ENCODE measurements at regions not wholly inside any gene's neighbourhood (a gene's known extent, or its start where the extent isn't known, plus 50 kb on each side); places are given as distances from the start of the nearest gene placed in this dataset.

- Histone ChIP-seq H3K79me2 (ENCODE audit: control insufficient read depth, insufficient read depth, low read length) (no peaks in the 10 kb centered on the region), H2AFZ (ENCODE audit: control insufficient read depth, low read length) (no peak overlapping the region), H3K4me1 (ENCODE audit: control insufficient read depth, extremely low read depth, insufficient read depth, low read length) (no peaks in the 10 kb centered on the region), H3K9me1 (ENCODE audit: control insufficient read depth, extremely low read depth, insufficient read depth, low read length) (no peaks in the 10 kb centered on the region), H3K9ac (ENCODE audit: control insufficient read depth, extremely low read depth, insufficient read depth, low read length) (no peak overlapping the region), H3K36me3 (ENCODE audit: control insufficient read depth in 2 of 2, extremely low read depth in 1 of 2, insufficient read depth in 2 of 2, low read length in 2 of 2) (no peaks in the 10 kb centered on the region), H4K20me1 (ENCODE audit: control insufficient read depth, extremely low read depth, insufficient read depth, low read length) (no peaks in the 10 kb centered on the region), H3K4me3 (ENCODE audit: control insufficient read depth in 2 of 3, extremely low read depth in 1 of 3, insufficient read depth in 2 of 3, low read depth in 1 of 3, low read length in 3 of 3) (no peak overlapping the region), H3K27me3 (ENCODE audit: control insufficient read depth, extremely low read depth, insufficient read depth, low read length) (no peaks in the 10 kb centered on the region), H3K27ac (ENCODE audit: control insufficient read depth, insufficient read depth, low read length) (no peak overlapping the region), H3K9me3 (ENCODE audit: control insufficient read depth, low read depth, low read length) (no peaks in the 10 kb centered on the region), H3K4me2 (ENCODE audit: control insufficient read depth, extremely low read depth, insufficient read depth, low read depth, low read length) (no peak overlapping the region)
- DNase-seq (ENCODE audit: low read depth, low spot score) (no peak), FAIRE-seq (no peak)
- no peak for TF ChIP-seq EZH2 (IDR thresholded peaks at IDR 0.05; ENCODE audit: low read length)
- no peak for TF ChIP-seq CTCF (optimal IDR thresholded peaks at IDR 0.05 in 1 of 3, IDR thresholded peaks at IDR 0.05 in 1 of 3, conservative IDR thresholded peaks at IDR 0.05 in 1 of 3; ENCODE audit: extremely low read depth in 1 of 3, insufficient read depth in 2 of 3, low read length in 3 of 3)
- dilution Hi-C loops (cut with MboI; ENCODE audit: extremely low pct_ligation_motif_present, low sequenced_read_pairs), result no loop called here
Measured at GRCh38 chr7:41835976-41836530, 133.2 kb upstream of the INHBA start.

GRCh38 chr7:41834805-41835694 is 132.2 kb upstream of the INHBA start:
- Histone ChIP-seq H3K4me3 (ENCODE audit: control insufficient read depth in 2 of 3, extremely low read depth in 1 of 3, insufficient read depth in 2 of 3, low read depth in 1 of 3, low read length in 3 of 3) (no peak overlapping the region), H3K4me1 (ENCODE audit: control insufficient read depth, extremely low read depth, insufficient read depth, low read length) (no peaks in the 10 kb centered on the region), H3K27me3 (ENCODE audit: control insufficient read depth, extremely low read depth, insufficient read depth, low read length) (no peaks in the 10 kb centered on the region), H4K20me1 (ENCODE audit: control insufficient read depth, extremely low read depth, insufficient read depth, low read length) (no peaks in the 10 kb centered on the region), H3K36me3 (ENCODE audit: control insufficient read depth in 2 of 2, extremely low read depth in 1 of 2, insufficient read depth in 2 of 2, low read length in 2 of 2) (no peaks in the 10 kb centered on the region), H3K9me1 (ENCODE audit: control insufficient read depth, extremely low read depth, insufficient read depth, low read length) (no peaks in the 10 kb centered on the region), H3K27ac (ENCODE audit: control insufficient read depth, insufficient read depth, low read length) (no peak overlapping the region), H3K79me2 (ENCODE audit: control insufficient read depth, insufficient read depth, low read length) (no peaks in the 10 kb centered on the region), H2AFZ (ENCODE audit: control insufficient read depth, low read length) (no peak overlapping the region), H3K4me2 (ENCODE audit: control insufficient read depth, extremely low read depth, insufficient read depth, low read depth, low read length) (no peak overlapping the region), H3K9ac (ENCODE audit: control insufficient read depth, extremely low read depth, insufficient read depth, low read length) (no peak overlapping the region), H3K9me3 (ENCODE audit: control insufficient read depth, low read depth, low read length) (no peaks in the 10 kb centered on the region)
- FAIRE-seq, result no peak
- dilution Hi-C loops (cut with MboI; ENCODE audit: extremely low pct_ligation_motif_present, low sequenced_read_pairs), result no loop called here
- DNase-seq (ENCODE audit: low read depth, low spot score), result no peak
- TF ChIP-seq EZH2 (IDR thresholded peaks at IDR 0.05; ENCODE audit: low read length) (no peak), CTCF (optimal IDR thresholded peaks at IDR 0.05 in 1 of 3, IDR thresholded peaks at IDR 0.05 in 1 of 3, conservative IDR thresholded peaks at IDR 0.05 in 1 of 3; ENCODE audit: extremely low read depth in 1 of 3, insufficient read depth in 2 of 3, low read length in 3 of 3) (no peak)

All from keratinocyte (primary cell).